K562 (cell line): ENCODE measurements at regions not wholly inside any gene's neighbourhood (a gene's known extent, or its start where the extent isn't known, plus 50 kb on each side); places are given as distances from the start of the nearest gene placed in this dataset.
A peak's percentile ranks its signal among the peaks of the same experiment; 100 is the strongest.

Source experiments
- ATAC-seq: fragments of 200-7000 bp; cut with Tn5 transposase; 3 replicates; pipeline ENCODE4 v1.9.1; 2020; ENCODE audit warnings: moderate library complexity
- BruUV-seq: library from RNA; stranded (reverse); fragments of 400-500 nt; replicated peaks from 2 replicates; lab custom pipeline; 2021; lab: Mats Ljungman, UMichigan
- CTCF ChIA-PET: fragments of 300-600 bp; formaldehyde crosslinking; extraction: SDS; loops from one replicate; lab custom pipeline; 2021; ENCODE audit warnings: low intra/inter-chr PET ratio; lab: Yijun Ruan, JAX
- POLR2A ChIA-PET: fragments of 300-600, 350-650 bp; sonication (Branson Sonifier 250); formaldehyde crosslinking; extraction: SDS; loops from one replicate; lab custom pipeline; 2021; ENCODE audit warnings: antibody characterized with exemption, inconsistent platforms; lab: Yijun Ruan, JAX
- DNase-seq, 4 experiments: peaks; one replicate each; pipeline versions ENCODE4 v3.0.0 to v3.0.0-alpha.2; 2011 to 2018; ENCODE audit warnings: low spot score in 3 of 4, mixed read lengths in 3 of 4; ENCODE audit errors: extremely low read depth in 1 of 4
- FAIRE-seq: peaks from 2 replicates; lab custom pipeline; 2011; peaks lifted over from hg19 to GRCh38; lab: Jason Lieb, UNC
- H2AFZ ChIP-seq: 2 replicates; pipeline ENCODE4 v1.6.0; 2011; ENCODE audit warnings: low read depth, low read length, control low read depth, inconsistent platforms
- H3K27ac ChIP-seq: fragments of 200-600 bp; 3 replicates; pipeline ENCODE4 v1.8.0; 2011; ENCODE audit warnings: low read depth, mild to moderate bottlenecking, control low read depth, inconsistent platforms, low read length, moderate library complexity, mixed read lengths; ENCODE audit errors: extremely low read depth
- H3K27me3 ChIP-seq, 2 experiments: fragments of 300-600 bp in 1 of 2; 2 replicates in 1 of 2; 3 replicates in 1 of 2; pipeline versions ENCODE4 v1.6.0 to v1.8.0; 2011; ENCODE audit warnings: inconsistent platforms in 2 of 2, low read length in 2 of 2, mild to moderate bottlenecking in 1 of 2, mixed read lengths in 1 of 2, moderate library complexity in 1 of 2; ENCODE audit not compliant: control insufficient read depth in 2 of 2, insufficient read depth in 2 of 2
- H3K36me3 ChIP-seq: fragments of 300-600 bp; 3 replicates; pipeline ENCODE4 v1.8.0; 2011; ENCODE audit warnings: mild to moderate bottlenecking, low read length, inconsistent platforms; ENCODE audit not compliant: control insufficient read depth, insufficient read depth
- H3K4me1 ChIP-seq, 2 experiments: fragments of 200-600 bp in 1 of 2; replicated peaks in 1 of 2; 2 replicates in 1 of 2; 3 replicates in 1 of 2; pipeline versions ENCODE4 v1.5.1 to v1.8.0; 2011; ENCODE audit warnings: inconsistent platforms in 2 of 2, low read length in 2 of 2, mild to moderate bottlenecking in 1 of 2, mixed read lengths in 1 of 2, moderate library complexity in 1 of 2; ENCODE audit not compliant: control insufficient read depth in 2 of 2, insufficient read depth in 2 of 2
- H3K4me2 ChIP-seq: 2 replicates; pipeline ENCODE4 v1.6.1; 2011; ENCODE audit warnings: low read length, control low read depth, inconsistent platforms, mixed read lengths; ENCODE audit not compliant: insufficient read depth
- H3K4me3 ChIP-seq: fragments of 200-600 bp; sonication (generic), shearing (Covaris generic); 2 replicates; pipeline ENCODE4 v1.5.1; 2016; ENCODE audit warnings: control low read depth, inconsistent platforms
- H3K79me2 ChIP-seq: fragments of 200-600 bp; 3 replicates; pipeline ENCODE4 v1.8.0; 2011; ENCODE audit warnings: low read length, inconsistent platforms; ENCODE audit not compliant: control insufficient read depth, insufficient read depth
- H3K9ac ChIP-seq, 2 experiments: 2 replicates each; pipeline versions ENCODE4 v1.6.0 to v1.6.1; 2011; ENCODE audit warnings: low read depth in 2 of 2, low read length in 2 of 2, control low read depth in 1 of 2, inconsistent platforms in 1 of 2, mild to moderate bottlenecking in 1 of 2, mixed read lengths in 1 of 2; ENCODE audit not compliant: insufficient read depth in 1 of 2
- H3K9me1 ChIP-seq: one replicate; pipeline ENCODE4 v1.6.0; 2011; ENCODE audit warnings: inconsistent platforms, mild to moderate bottlenecking, low read length, moderate library complexity; ENCODE audit not compliant: control insufficient read depth, insufficient read depth
- H3K9me3 ChIP-seq: replicated peaks from 2 replicates; pipeline ENCODE4 v1.5.1; 2011; ENCODE audit warnings: low read depth, low read length, inconsistent platforms; ENCODE audit not compliant: control insufficient read depth, insufficient read depth
- H4K20me1 ChIP-seq: replicated peaks from 2 replicates; pipeline ENCODE4 v1.6.1; 2011; ENCODE audit warnings: low read length, inconsistent platforms, mixed read lengths; ENCODE audit not compliant: control insufficient read depth, insufficient read depth
- CEBPG ChIP-seq, 3 experiments: fragments of 200-800 bp in 1 of 3; sonication (Bioruptor generic) in 1 of 3; sonication (generic) in 1 of 3; formaldehyde crosslinking in 1 of 3; IDR thresholded peaks in 2 of 3; conservative IDR thresholded peaks in 1 of 3; 2 replicates each; pipeline versions ENCODE4 v1.6.1 to v1.8.0; 2016 to 2022; ENCODE audit warnings: missing compliant biosample characterization in 2 of 3, missing genetic modification characterization in 2 of 3, mild to moderate bottlenecking in 1 of 3, missing genetic modification reagents in 1 of 3
- L3MBTL2 ChIP-seq: fragments of 450-650 bp; IDR thresholded peaks from 2 replicates; pipeline ENCODE4 v1.6.1; 2016; ENCODE audit warnings: mild to moderate bottlenecking, moderate library complexity
- MGA ChIP-seq: fragments of 450-650 bp; IDR thresholded peaks from 2 replicates; pipeline ENCODE4 v1.6.1; 2016; ENCODE audit warnings: mild to moderate bottlenecking, moderate library complexity
- NRF1 ChIP-seq, 2 experiments: fragments of 450-650 bp; IDR thresholded peaks in 1 of 2; conservative IDR thresholded peaks in 1 of 2; 2 replicates each; pipeline ENCODE4 v1.6.1; 2014; ENCODE audit warnings: mild to moderate bottlenecking in 2 of 2
- SPI1 ChIP-seq: IDR thresholded peaks from 2 replicates; pipeline ENCODE4 v1.6.1; 2011; ENCODE audit warnings: low read depth, low read length, control low read depth, borderline replicate concordance
- ZNF592 ChIP-seq: fragments of 450-650 bp; IDR thresholded peaks from 2 replicates; pipeline ENCODE4 v1.6.1; 2017; ENCODE audit warnings: antibody characterized with exemption, mild to moderate bottlenecking
- WGBS: fragments of 100-300 bp; shearing (Covaris generic); methylation state at CpG from one replicate; pipeline ENCODE4 v1.1.6; 2016; ENCODE audit warnings: low coverage, mixed read lengths; ENCODE audit not compliant: insufficient coverage; ENCODE audit errors: missing lambda C conversion rate; 5-methylcytosine and 5-hydroxymethylcytosine counted together
- in situ Hi-C: fragments of 300-500 bp; cut with MboI; formaldehyde crosslinking; loops from 4 replicates; pipeline ENCODE4 v1.15.0; 2018; ENCODE audit warnings: inconsistent platforms, mixed read lengths
- intact Hi-C: fragments of 100-400 bp; cut with micrococcal nuclease; formaldehyde crosslinking; loops from 2 replicates; pipeline ENCODE4 v1.14.2; 2022

GRCh38 chr12:27869567-27869966, 89.5 kb upstream of the MANSC4 start:
- peak in 3 of 4 experiments; percentile 20 to 59 (median 52) for DNase-seq
- Histone ChIP-seq H3K79me2 (no peaks in the 10 kb centered on the region), H3K36me3 (no peaks in the 10 kb centered on the region), H4K20me1 (no peaks in the 10 kb centered on the region), H3K27ac (no peak overlapping the region), H2AFZ (peak overlapping the region; percentile 88), H3K9ac (peak overlapping the region in 1 of 2 experiments; percentile 68; a peak in 3 of 4 replicates), H3K4me3 (no peak overlapping the region), H3K9me1 (no peaks in the 10 kb centered on the region), H3K4me2 (peak overlapping the region; percentile 31; the same call in 1 of the 2 replicates), H3K9me3 (no peaks in the 10 kb centered on the region), H3K27me3 (no peaks in the 10 kb centered on the region), H3K4me1 (peaks cover 7 to 30% of the 10 kb centered on the region in 2 experiments; a peak in 4 of 5 replicates)
- POLR2A ChIA-PET, result no interaction called here
- CTCF ChIA-PET, result no interaction called here
- in situ Hi-C loops (no loop called here), intact Hi-C loops (no loop called here)
- FAIRE-seq, result peak; percentile 64
- ATAC-seq, result peak; percentile 94
- 28% methylated on average over 11 of the region's 12 CpGs for WGBS
- BruUV-seq, result no TSS peak
- TF ChIP-seq L3MBTL2, result peak; percentile 71
- TF ChIP-seq NRF1 (conservative IDR thresholded peaks at IDR 0.05 in 1 of 2, IDR thresholded peaks at IDR 0.05 in 1 of 2), result peak; percentile 44 to 62; a peak in 3 of 4 replicates
- TF ChIP-seq MGA, result peak; percentile 71
- no peak for TF ChIP-seq CEBPG (CRISPR knock-in tag; IDR thresholded peaks at IDR 0.05)
- no peak for TF ChIP-seq CEBPG (tag; conservative IDR thresholded peaks at IDR 0.05 in 1 of 2, IDR thresholded peaks at IDR 0.05 in 1 of 2)
- peak; percentile 8; the same call in 1 of the 2 replicates for TF ChIP-seq SPI1
- TF ChIP-seq ZNF592, result 0 out of 2 replicates have a peak, but pooled peaks have one; percentile 48
